ENCODE measurements at regions not wholly inside any gene's neighbourhood (a gene's known extent, or its start where the extent isn't known, plus 50 kb on each side); places are given as distances from the start of the nearest gene placed in this dataset.

- Mint-ChIP-seq H3K9me3 (ENCODE audit: insufficient read depth) (no peaks in the 10 kb centered on the region), H3K27me3 (peaks cover 19% of the 10 kb centered on the region), H3K4me3 (no peak overlapping the region), H3K27ac (no peak overlapping the region), H3K4me1 (no peaks in the 10 kb centered on the region)
- H3K4me2 ChIP-seq (replicated peaks; ENCODE audit: low read depth, low read length, poor library complexity, severe bottlenecking), result no peak overlapping the region
- no peak for ATAC-seq (ENCODE audit: low read depth)
- peaks cover 0 to 2% (median 0%) of the 10 kb centered on the region in 3 donors for H3K9me3 ChIP-seq (ENCODE audit: control extremely low read depth in 1 of 3, control insufficient read depth in 2 of 3, insufficient read depth in 1 of 3, low read length in 2 of 3)
- H3K9ac ChIP-seq (ENCODE audit: low read length), result no peak overlapping the region
- intact Hi-C loops (cut with micrococcal nuclease), result no loop called here
- no peaks in the 10 kb centered on the region for H3K36me3 ChIP-seq (replicated peaks in 1 of 2; ENCODE audit: control extremely low read depth in 1 of 2, control insufficient read depth in 1 of 2, extremely low read depth in 1 of 2, insufficient read depth in 2 of 2, low read length in 1 of 2)
- no peak overlapping the region for H3K27ac ChIP-seq (ENCODE audit: low read length in 2 of 2)
- H3K4me3 ChIP-seq (ENCODE audit: control extremely low read depth in 1 of 5, extremely low read depth in 1 of 5, insufficient read depth in 1 of 5, low read depth in 2 of 5, low read length in 4 of 5), result no peak overlapping the region
- no peaks in the 10 kb centered on the region for H3K4me1 ChIP-seq (ENCODE audit: control insufficient read depth in 2 of 2, insufficient read depth in 2 of 2, low read length in 2 of 2)
- CTCF ChIA-PET, result no interaction called here
- POLR2A ChIA-PET, result no interaction called here
- DNase-seq, result no peak
- H3K79me2 ChIP-seq (ENCODE audit: control insufficient read depth, insufficient read depth, low read length), result no peaks in the 10 kb centered on the region
- peaks cover 0 to 2% (median 0%) of the 10 kb centered on the region in 4 experiments for H3K27me3 ChIP-seq (replicated peaks in 1 of 4; ENCODE audit: control extremely low read depth in 1 of 4, control insufficient read depth in 3 of 4, insufficient read depth in 4 of 4, low read length in 3 of 4)
- WGBS (ENCODE audit: insufficient coverage), result 30% methylated on average over 4 of the region's 6 CpGs
- TF ChIP-seq CTCF (IDR thresholded peaks at IDR 0.05) (no peak), EZH2 (IDR thresholded peaks at IDR 0.05; ENCODE audit: borderline replicate concordance, insufficient read depth, low read depth, low read length, poor library complexity, severe bottlenecking) (no peak)
- no peak overlapping the region for H2AFZ ChIP-seq (ENCODE audit: insufficient read depth, low read depth, low read length, poor library complexity, severe bottlenecking)
- no peaks in the 10 kb centered on the region for H4K20me1 ChIP-seq (ENCODE audit: control insufficient read depth, insufficient read depth, low read length, poor library complexity, severe bottlenecking)
These were observed 274.5 kb upstream of the B3GAT1 start for GRCh38 chr11:134686460-134687061.

GRCh38 chr11:134685793-134686380 is 273.8 kb upstream of the B3GAT1 start:
- Histone ChIP-seq H3K4me1 (ENCODE audit: control insufficient read depth in 2 of 2, insufficient read depth in 2 of 2, low read length in 2 of 2) (no peaks in the 10 kb centered on the region), H3K79me2 (ENCODE audit: control insufficient read depth, insufficient read depth, low read length) (no peaks in the 10 kb centered on the region), H3K27me3 (replicated peaks in 1 of 4; ENCODE audit: control extremely low read depth in 1 of 4, control insufficient read depth in 3 of 4, insufficient read depth in 4 of 4, low read length in 3 of 4) (peaks cover 0 to 2% (median 0%) of the 10 kb centered on the region in 4 experiments), H3K9me3 (ENCODE audit: control extremely low read depth in 1 of 3, control insufficient read depth in 2 of 3, insufficient read depth in 1 of 3, low read length in 2 of 3) (peaks cover 0 to 2% (median 0%) of the 10 kb centered on the region in 3 donors), H2AFZ (ENCODE audit: insufficient read depth, low read depth, low read length, poor library complexity, severe bottlenecking) (no peak overlapping the region), H3K36me3 (replicated peaks in 1 of 2; ENCODE audit: control extremely low read depth in 1 of 2, control insufficient read depth in 1 of 2, extremely low read depth in 1 of 2, insufficient read depth in 2 of 2, low read length in 1 of 2) (no peaks in the 10 kb centered on the region), H4K20me1 (ENCODE audit: control insufficient read depth, insufficient read depth, low read length, poor library complexity, severe bottlenecking) (no peaks in the 10 kb centered on the region), H3K4me2 (replicated peaks; ENCODE audit: low read depth, low read length, poor library complexity, severe bottlenecking) (no peak overlapping the region), H3K9ac (ENCODE audit: low read length) (no peak overlapping the region), H3K27ac (ENCODE audit: low read length in 2 of 2) (no peak overlapping the region), H3K4me3 (ENCODE audit: control extremely low read depth in 1 of 5, extremely low read depth in 1 of 5, insufficient read depth in 1 of 5, low read depth in 2 of 5, low read length in 4 of 5) (no peak overlapping the region)
- peaks cover 15% of the 10 kb centered on the region for H3K27me3 Mint-ChIP-seq
- ChIA-PET CTCF (no interaction called here), POLR2A (no interaction called here)
- 83% methylated on average over 5 of the region's 6 CpGs for WGBS (ENCODE audit: insufficient coverage)
- H3K27ac Mint-ChIP-seq, result no peak overlapping the region
- ATAC-seq (ENCODE audit: low read depth) (no peak), DNase-seq (no peak)
- TF ChIP-seq EZH2 (IDR thresholded peaks at IDR 0.05; ENCODE audit: borderline replicate concordance, insufficient read depth, low read depth, low read length, poor library complexity, severe bottlenecking) (no peak), CTCF (IDR thresholded peaks at IDR 0.05) (no peak)
- no peaks in the 10 kb centered on the region for H3K4me1 Mint-ChIP-seq
- H3K4me3 Mint-ChIP-seq, result no peak overlapping the region
- H3K9me3 Mint-ChIP-seq (ENCODE audit: insufficient read depth), result no peaks in the 10 kb centered on the region
- intact Hi-C loops (cut with micrococcal nuclease), result no loop called here
